ENCODE measurements at regions not wholly inside any gene's neighbourhood (a gene's known extent, or its start where the extent isn't known, plus 50 kb on each side); places are given as distances from the start of the nearest gene placed in this dataset.

DNA sequence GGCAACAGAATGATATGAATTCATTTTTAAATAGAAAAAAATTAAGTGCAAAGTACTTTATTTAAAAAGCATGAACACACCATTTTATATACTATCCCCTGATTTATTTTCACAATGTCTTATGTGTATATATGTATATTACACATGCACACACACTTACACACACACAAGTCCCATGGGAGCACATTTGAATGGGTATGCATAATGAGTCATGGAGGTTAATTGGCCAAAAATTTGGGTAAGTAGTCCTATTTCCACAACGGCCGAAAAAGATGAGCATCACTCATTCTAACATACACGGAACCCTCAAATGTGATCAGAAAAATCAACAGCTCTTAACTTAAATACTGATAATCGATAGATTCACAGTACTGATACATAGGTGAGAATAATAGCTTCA is 97.4 kb upstream of the NABP1 start:
- DNase-seq (ENCODE audit: low read depth) = peak; percentile 19
- TF ChIP-seq POLR2A (IDR thresholded peaks at IDR 0.05; ENCODE audit: extremely low read depth, insufficient read length) (no peak), MYC (IDR thresholded peaks at IDR 0.05; ENCODE audit: low read depth, low read length) (no peak), CTCF (IDR thresholded peaks at IDR 0.05; ENCODE audit: low read depth, low read length) (no peak)
- TF ChIP-seq, protein P1, sequence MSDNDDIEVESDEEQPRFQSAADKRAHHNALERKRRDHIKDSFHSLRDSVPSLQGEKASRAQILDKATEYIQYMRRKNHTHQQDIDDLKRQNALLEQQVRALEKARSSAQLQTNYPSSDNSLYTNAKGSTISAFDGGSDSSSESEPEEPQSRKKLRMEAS (IDR thresholded peaks at IDR 0.05; ENCODE audit: low read depth, low read length) = no peak
- no peak overlapping the region for H3K4me3 ChIP-seq (ENCODE audit: low read depth, low read length)

DNA sequence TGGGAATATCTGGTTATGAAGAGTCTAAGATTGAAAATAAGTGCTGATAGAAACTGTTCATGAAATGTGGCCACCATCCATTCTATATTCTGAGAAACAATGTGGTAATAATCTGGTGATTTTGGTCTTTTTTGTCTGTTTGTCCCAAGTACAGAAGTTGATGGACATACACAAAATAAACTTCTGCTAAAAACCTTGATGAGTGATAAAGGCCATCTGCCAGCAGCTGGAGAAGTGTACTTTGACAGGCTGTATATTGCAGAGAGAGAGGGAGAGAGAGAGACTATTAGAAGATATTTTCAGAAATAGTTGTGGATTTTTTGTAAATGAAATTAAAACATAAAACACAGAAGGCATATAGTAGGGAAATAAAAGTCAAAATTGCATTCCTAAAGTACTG is 96.9 kb upstream of the NABP1 start:
- no peak overlapping the region for H3K4me3 ChIP-seq (ENCODE audit: low read depth, low read length)
- DNase-seq (ENCODE audit: low read depth) = no peak
- TF ChIP-seq CTCF (IDR thresholded peaks at IDR 0.05; ENCODE audit: low read depth, low read length) = no peak
- TF ChIP-seq, protein P1 (IDR thresholded peaks at IDR 0.05; ENCODE audit: low read depth, low read length) = no peak
- no peak for TF ChIP-seq POLR2A (IDR thresholded peaks at IDR 0.05; ENCODE audit: extremely low read depth, insufficient read length)
- TF ChIP-seq MYC (IDR thresholded peaks at IDR 0.05; ENCODE audit: low read depth, low read length) = no peak

- TF ChIP-seq MYC (IDR thresholded peaks at IDR 0.05; ENCODE audit: low read depth, low read length) (no peak), CTCF (IDR thresholded peaks at IDR 0.05; ENCODE audit: low read depth, low read length) (no peak), POLR2A (IDR thresholded peaks at IDR 0.05; ENCODE audit: extremely low read depth, insufficient read length) (no peak)
- TF ChIP-seq, protein P1 (IDR thresholded peaks at IDR 0.05; ENCODE audit: low read depth, low read length) = no peak
- H3K4me3 ChIP-seq (ENCODE audit: low read depth, low read length) = no peak overlapping the region
- no peak for DNase-seq (ENCODE audit: low read depth)
These were observed 95.6 kb upstream of the NABP1 start for GRCh38 chr2:191582355-191582754.

DNA sequence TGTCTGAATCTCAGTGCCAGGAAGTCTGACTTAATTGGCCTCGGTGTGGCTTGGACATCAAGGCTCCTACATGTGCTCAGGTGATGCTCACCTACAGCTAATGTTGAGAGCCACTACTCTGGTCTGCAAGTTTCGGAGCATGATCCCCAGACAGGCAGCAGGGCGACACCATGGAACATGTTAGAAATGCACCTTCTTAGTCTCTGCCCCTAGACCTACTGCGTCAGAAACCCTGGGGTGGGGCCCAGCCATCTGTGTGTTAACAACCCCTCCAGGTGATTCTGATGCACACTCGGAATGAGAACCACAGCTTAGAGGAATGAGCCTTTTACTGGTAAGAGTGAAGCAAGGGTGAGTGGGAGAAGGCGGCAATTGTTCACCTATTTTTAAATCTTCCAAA is 86.9 kb upstream of the NABP1 start:
- no peak for DNase-seq (ENCODE audit: low read depth)
- no peak overlapping the region for H3K4me3 ChIP-seq (ENCODE audit: low read depth, low read length)
- TF ChIP-seq MYC (IDR thresholded peaks at IDR 0.05; ENCODE audit: low read depth, low read length) = no peak
- no peak for TF ChIP-seq CTCF (IDR thresholded peaks at IDR 0.05; ENCODE audit: low read depth, low read length)
- TF ChIP-seq, protein P1 (IDR thresholded peaks at IDR 0.05; ENCODE audit: low read depth, low read length) = no peak
- no peak for TF ChIP-seq POLR2A (IDR thresholded peaks at IDR 0.05; ENCODE audit: extremely low read depth, insufficient read length)

GRCh38 chr2:191593622-191594385 is 84.1 kb upstream of the NABP1 start:
- TF ChIP-seq CTCF (IDR thresholded peaks at IDR 0.05; ENCODE audit: low read depth, low read length) = no peak
- no peak for TF ChIP-seq POLR2A (IDR thresholded peaks at IDR 0.05; ENCODE audit: extremely low read depth, insufficient read length)
- TF ChIP-seq MYC (IDR thresholded peaks at IDR 0.05; ENCODE audit: low read depth, low read length) = no peak
- TF ChIP-seq, protein P1 (IDR thresholded peaks at IDR 0.05; ENCODE audit: low read depth, low read length) = no peak
- no peak for DNase-seq (ENCODE audit: low read depth)

More at GRCh38 chr2:191593622-191594385, 84.1 kb upstream of the NABP1 start:
- H3K4me3 ChIP-seq (ENCODE audit: low read depth, low read length) = no peak overlapping the region

Data from NB4 (cell line).